Anterior cingulate cortex (tissue), 58 donors: ENCODE measurements at regions not wholly inside any gene's neighbourhood (a gene's known extent, or its start where the extent isn't known, plus 50 kb on each side); places are given as distances from the start of the nearest gene placed in this dataset.

Experiments used
- DNase-seq, 58 donors: peaks; one replicate each; lab custom pipeline; 2025; lab: John Stamatoyannopoulos, UW

GRCh38 chr10:47223236-47223635 lies 76.8 kb upstream of the GDF10 start:
- DNase-seq: no peak

DNA sequence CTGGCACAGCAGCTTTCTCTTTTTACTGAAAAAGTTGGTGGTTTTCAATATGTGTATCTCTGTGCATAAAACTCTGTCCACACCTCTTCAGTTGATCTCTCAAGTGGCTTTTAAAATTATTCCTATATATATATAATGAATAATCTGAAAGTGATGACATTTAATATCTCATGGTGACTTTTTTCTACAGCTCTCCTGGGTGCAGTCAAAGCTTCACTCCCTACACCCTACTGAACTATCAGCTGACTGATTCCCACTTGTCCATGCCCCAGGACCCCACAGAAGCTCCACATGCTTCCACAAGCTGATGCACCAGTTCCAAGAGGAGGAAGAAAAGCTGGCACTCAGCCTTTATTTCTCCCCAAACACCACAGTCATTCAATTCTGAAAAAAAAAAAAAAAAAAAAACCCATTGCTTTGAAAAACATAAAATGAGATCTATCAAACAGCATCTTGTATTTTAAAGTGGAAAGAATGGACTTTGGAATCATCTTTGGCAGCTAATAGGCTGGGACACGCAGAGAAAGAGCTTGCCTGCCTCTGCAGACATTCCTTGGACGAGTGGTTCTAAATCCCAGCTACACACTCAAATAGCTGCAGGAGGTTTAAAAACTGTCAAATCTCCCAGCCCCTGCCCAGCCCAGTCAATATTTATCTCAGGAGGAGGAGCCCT lies 75.3 kb upstream of the GDF10 start:
- no peak for DNase-seq

GRCh38 chr10:47225219-47225927 lies 74.6 kb upstream of the GDF10 start:
- DNase-seq: no peak

- DNase-seq: no peak
Observed at GRCh38 chr10:47225928-47226645, 73.9 kb upstream of the GDF10 start.

DNA sequence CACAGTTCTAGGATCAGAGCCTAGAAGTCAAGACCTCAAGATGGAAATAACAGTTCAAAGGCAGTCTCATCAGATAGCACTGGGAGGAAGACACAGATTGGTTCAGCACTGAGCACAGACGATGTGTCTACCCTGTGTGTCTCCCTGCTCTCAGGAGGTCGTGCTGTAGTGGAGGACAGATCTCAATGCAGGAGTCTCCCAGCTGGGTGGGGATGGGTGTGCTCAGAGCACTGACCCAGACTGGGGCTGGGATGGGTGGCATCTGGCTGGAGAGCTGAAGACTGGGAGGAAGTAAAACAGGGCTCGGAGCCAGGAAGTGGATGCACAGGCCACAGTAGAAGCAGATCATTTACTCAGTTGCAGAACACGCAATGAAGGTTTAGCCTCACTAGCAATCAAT lies 69.5 kb upstream of the GDF10 start:
- no peak for DNase-seq

- no peak for DNase-seq
Observed at GRCh38 chr10:47230957-47231356, 69.0 kb upstream of the GDF10 start.

DNA sequence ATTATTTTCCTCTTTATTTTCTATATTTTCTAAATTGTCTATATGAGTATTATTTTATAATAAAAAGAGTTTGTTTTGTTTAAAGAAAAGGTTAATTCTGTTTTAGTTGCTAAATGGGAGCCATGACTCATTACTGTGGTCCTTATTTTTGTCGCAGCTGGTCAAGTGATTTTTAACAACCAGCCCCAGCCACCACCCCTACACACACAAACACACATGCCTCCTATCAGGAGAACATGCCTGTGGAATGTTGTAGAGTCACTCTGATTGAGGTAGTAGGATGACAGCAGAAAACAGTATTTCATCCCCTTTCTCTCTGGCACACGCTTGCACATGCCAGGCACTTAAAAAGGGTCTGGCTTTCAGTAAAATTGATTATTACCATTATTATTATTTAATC lies 68.6 kb upstream of the GDF10 start:
- DNase-seq: no peak

DNA sequence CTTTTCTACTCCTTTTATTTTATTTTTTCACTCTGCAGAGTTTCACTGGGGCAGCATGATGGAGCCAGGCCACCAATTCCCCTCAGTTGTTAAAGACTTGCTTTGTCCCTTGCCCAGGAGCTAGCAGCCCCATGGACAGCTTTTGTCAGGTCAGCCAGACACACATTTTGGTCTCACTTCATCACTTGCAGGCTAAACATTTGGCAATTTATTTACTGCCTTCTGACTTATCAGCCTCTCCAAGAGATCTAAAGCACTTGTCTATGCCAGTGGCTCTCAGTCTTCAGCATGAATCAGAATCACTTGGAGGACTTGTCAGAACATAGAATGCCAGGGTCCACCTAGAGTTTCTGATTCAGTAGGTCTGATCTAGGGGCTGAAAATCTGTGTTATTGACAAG lies 66.4 kb upstream of the GDF10 start:
- no peak for DNase-seq

- DNase-seq: no peak
Observed at GRCh38 chr10:47235484-47235883, 64.5 kb upstream of the GDF10 start.

DNA sequence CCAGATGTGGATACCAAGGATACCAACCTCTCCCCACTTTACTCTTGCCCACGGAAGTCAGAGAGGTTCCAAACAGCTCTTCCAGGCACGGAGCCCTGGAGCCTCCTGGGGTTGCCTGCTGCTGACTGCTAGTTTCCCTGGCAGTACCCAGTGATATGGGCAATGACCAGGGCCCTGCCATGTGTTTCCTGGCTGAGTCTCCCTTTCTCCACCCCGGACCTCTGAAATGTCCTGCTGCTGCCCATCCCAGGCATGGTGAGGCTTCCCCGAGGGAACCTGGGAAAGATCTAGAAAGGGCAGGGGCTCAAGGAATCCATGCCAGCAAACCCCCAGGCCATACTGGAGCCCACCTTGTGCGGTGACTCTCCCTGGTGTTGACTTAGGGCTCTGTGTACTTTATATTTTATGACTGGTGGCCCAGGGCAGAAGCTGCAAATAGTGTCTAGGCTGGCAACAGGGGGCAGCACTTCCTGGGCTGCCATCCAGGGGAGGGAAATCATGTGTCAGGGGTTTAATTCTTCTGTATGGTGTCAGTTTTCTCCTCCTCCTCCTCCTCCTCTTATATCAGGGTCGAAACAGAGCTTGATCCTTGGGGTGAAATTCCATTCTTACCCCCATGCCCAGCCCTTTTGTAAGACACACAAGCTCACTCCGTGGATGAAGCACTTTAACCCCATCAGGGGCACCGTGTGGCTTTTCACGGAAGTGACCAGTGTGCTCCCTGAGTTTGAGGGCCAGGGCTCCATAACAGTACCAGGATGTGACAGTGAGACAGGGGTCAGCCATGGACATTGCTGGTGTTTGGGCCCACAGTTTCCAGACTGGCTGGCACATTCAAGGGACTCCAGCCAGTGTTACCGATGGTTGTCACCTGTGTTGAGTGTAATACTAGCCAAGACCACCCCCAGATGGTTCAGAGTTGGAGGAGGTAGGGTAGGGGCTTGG lies 62.4 kb upstream of the GDF10 start:
- DNase-seq: no peak

GRCh38 chr10:47238331-47239095 lies 61.5 kb upstream of the GDF10 start:
- DNase-seq: no peak

DNA sequence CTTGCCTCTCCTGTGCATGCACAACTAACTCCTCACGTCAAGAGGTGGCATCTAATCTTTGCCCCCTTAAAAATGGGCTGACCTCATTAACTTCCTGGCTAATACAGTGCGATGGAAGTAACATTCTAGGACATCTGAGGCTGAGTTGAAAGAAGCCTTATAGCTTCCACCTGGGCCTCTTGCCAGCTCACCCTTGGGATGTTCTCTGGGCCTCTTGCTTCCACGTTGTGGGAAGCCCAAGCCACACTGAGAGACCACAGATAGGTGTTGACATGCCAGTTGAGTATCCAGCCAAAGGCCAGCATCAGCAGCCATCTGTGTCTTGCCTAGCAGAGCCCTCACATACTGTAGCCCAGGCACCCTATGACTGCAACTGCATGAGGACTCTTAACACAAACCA lies 60.8 kb upstream of the GDF10 start:
- no peak for DNase-seq

DNA sequence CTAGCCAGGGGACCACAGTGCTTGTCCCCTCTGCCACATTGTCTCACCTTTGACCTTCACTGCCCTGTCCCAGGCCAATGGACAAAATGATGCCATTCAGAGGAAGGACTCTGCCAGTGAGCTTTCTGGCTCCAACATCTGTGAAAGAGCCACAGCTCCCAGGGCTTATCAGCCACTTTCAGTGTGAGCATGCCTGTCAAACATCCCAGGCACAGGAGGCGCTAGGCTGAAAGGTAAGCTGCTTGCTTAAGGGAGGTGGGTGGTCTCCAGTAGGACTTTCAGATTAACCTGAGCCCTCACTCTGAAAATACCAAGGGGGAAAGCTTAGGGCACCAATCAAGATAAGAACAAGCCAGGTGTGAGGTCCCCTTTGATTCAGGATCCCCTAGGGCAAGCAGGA lies 59.8 kb upstream of the GDF10 start:
- no peak for DNase-seq

DNA sequence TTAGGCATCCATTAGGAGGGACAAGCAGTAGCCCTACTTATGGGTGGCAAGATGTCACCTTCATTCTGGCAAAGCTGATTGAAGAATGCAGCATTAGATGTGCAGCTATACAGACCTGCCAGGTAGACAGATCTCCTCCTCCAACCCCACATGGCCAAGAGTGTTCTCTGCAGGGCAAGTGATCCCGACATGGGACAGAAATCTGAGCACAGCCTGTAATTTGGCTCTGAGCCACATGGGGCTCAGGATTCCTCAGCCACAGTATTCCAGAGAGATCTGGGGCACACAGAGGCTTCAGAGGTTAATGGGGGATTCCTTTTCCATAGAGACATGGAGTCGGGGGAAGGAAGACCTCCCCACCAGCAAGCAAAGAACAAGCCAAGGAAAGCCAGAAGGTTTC lies 58.7 kb upstream of the GDF10 start:
- no peak for DNase-seq

GRCh38 chr10:47241946-47242867 lies 57.8 kb upstream of the GDF10 start:
- DNase-seq: no peak

GRCh38 chr10:47243356-47243755 lies 56.6 kb upstream of the GDF10 start:
- DNase-seq: no peak

DNA sequence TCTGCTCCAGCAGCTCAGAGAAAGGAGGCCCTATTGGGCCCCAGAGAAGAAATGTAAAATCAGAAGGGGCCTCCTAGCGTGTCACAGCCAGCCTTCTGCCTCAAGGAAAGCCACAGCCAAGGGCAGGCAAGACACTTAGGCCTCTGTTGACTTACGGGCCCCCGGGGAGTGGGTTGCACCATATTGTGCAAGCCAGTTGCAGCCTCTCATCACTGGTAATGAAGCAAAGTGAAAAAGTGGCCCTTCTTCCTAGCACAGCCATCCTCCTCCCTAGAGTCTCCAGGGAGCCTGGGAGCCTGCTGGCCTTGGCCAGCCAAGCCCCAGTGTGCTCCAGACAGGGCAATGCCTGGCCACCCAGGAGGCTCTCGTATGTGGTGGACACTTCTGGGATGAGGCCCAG lies 56.2 kb upstream of the GDF10 start:
- DNase-seq: no peak

DNA sequence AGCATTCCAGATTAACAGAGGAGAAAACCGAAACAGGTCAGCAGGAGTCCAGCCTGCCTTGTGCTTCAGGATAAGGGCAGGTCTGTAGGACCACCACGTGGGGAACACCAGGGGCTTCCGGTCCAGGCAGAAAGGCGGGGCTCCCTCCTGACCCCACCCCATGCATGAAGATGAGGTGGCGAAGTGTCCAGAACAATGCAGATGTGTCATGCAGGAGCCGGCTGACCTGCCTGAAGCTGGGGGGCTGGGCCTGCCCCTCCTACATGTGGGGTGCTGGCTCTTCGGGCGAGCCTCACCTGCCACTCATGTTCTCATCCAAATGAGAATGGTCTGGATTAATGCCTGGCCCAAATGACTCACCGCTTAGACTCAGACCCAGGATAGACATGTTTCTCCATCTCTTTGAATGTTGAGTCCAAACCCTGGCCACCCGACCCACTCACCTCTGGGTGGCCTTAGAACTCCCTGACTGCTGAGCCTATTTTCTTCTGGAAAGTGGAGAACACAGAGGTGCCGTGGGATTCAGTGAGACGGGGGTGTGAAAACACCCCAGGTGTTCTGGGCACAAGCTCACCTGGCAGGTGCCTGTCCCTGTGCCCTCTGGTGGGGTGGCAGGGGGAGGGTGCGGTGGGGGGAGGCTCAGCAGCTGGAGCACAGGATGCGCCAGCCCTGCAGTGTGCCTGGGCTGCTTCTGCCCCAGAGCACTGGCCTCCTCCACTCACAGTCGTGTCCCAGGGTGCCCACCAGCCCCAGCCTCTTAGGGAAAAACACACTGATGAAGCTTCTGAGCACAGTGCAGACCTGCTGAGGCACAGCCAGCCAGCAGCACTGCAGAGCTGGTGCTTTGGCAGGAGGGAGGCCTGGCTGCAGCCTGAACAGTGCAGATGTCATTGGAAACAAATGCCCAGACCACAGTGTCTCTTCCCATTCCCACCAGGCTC lies 55.2 kb upstream of the GDF10 start:
- no peak for DNase-seq
